Tibial nerve (tissue), 4 donors: ENCODE measurements at regions not wholly inside any gene's neighbourhood (a gene's known extent, or its start where the extent isn't known, plus 50 kb on each side); places are given as distances from the start of the nearest gene placed in this dataset.

ENCODE experiments used
- DNase-seq, 2 donors: peaks; one replicate each; pipeline ENCODE4 v3.0.0-alpha.2; 2019; ENCODE audit warnings: low spot score in 2 of 2
- H3K27ac ChIP-seq, 4 donors: fragments of 200-600 bp; sonication (generic) in 3 of 4; one replicate each; pipeline ENCODE4 v1.5.1; 2017 to 2019; ENCODE audit warnings: mild to moderate bottlenecking in 1 of 4
- H3K27me3 ChIP-seq, 2 donors: fragments of 200-600 bp; sonication (generic) in 1 of 2; one replicate each; pipeline versions ENCODE4 v1.5.1 to v1.6.0; 2017 to 2019
- H3K36me3 ChIP-seq, 3 donors: fragments of 200-600 bp; sonication (generic); one replicate each; pipeline ENCODE4 v1.5.1; 2018 to 2019
- H3K4me1 ChIP-seq, 4 donors: fragments of 200-600 bp; sonication (generic) in 3 of 4; one replicate each; pipeline ENCODE4 v1.5.1; 2017 to 2019
- H3K4me3 ChIP-seq, 4 donors: fragments of 200-600 bp; sonication (generic) in 3 of 4; one replicate each; pipeline ENCODE4 v1.5.1; 2017 to 2019; ENCODE audit warnings: mild to moderate bottlenecking in 1 of 4, moderate library complexity in 1 of 4
- H3K9me3 ChIP-seq, 4 donors: fragments of 200-600 bp; sonication (generic) in 3 of 4; one replicate each; pipeline ENCODE4 v1.5.1; 2017 to 2019
- EP300 ChIP-seq, 2 donors: sonication (generic); formaldehyde crosslinking; IDR thresholded peaks; one replicate each; pipeline ENCODE4 v1.6.1; 2017; ENCODE audit warnings: antibody characterized with exemption in 2 of 2, mild to moderate bottlenecking in 1 of 2
- POLR2A ChIP-seq, 2 donors: fragments of 450-650 bp; IDR thresholded peaks; one replicate each; pipeline ENCODE4 v1.6.1; 2017; ENCODE audit warnings: antibody characterized with exemption in 2 of 2, mild to moderate bottlenecking in 2 of 2, moderate library complexity in 2 of 2
- WGBS, 2 donors: methylation state at CpG; one replicate each; pipeline ENCODE4 v1.1.5; 2018; 5-methylcytosine and 5-hydroxymethylcytosine counted together
- TF ChIP-seq, protein P1 (sequence below), 5 experiments: fragments of 200-600 bp in 3 of 5; fragments of 450-650 bp in 2 of 5; sonication (generic) in 3 of 5; IDR thresholded peaks; one replicate each; pipeline ENCODE4 v1.5.1; 2016 to 2019; ENCODE audit warnings: antibody characterized with exemption in 5 of 5, mild to moderate bottlenecking in 3 of 5, moderate library complexity in 2 of 5

DNA sequence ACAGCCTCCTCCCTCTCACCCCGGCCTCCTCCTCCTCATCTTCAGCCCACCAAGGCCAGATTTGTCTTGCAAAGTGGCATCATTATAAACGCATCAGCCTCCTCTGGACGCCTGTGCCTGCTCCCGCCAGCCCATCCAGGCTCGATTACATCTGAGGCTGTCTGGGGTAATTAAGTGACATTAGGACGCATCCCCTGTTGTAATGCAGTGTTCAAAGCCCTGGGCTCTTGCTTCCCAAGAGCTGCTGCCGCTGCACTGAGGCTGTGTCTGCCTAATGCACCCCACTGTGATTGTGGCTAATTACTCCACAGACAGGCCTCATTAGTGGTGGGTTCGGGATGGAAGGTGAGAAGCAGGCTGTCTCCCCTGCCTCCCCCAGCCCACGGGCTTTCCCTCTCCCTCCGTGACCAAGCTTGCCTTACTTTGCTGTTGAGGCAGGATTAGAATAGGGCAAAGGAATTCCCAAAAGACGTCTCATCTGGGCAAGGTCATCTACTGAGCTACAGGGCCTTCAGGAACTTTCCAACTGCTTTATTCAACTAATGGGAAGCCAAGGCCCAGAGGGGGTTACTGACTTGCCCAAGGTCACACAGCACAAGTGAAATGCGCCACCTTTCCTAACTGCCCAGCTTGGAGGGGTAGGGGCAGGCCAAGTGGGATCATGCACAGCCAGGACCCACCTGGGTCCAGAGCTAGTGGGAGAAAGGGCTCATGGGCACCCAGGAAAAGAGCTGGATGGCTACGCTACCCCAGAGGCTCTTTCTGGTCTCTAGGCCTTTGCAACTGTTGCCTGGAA, 66.2 kb upstream of the PCBD1 start:
- Histone ChIP-seq H3K4me1 (no peaks in the 10 kb centered on the region), H3K9me3 (no peaks in the 10 kb centered on the region), H3K36me3 (no peaks in the 10 kb centered on the region), H3K27ac (no peak overlapping the region), H3K4me3 (no peak overlapping the region), H3K27me3 (no peaks in the 10 kb centered on the region)
- no peak for DNase-seq
- WGBS, 2 donors = 57 to 58% methylated on average over 13 of the region's 13 CpGs
- no peak for TF ChIP-seq EP300 (IDR thresholded peaks at IDR 0.05)
- TF ChIP-seq, protein P1, sequence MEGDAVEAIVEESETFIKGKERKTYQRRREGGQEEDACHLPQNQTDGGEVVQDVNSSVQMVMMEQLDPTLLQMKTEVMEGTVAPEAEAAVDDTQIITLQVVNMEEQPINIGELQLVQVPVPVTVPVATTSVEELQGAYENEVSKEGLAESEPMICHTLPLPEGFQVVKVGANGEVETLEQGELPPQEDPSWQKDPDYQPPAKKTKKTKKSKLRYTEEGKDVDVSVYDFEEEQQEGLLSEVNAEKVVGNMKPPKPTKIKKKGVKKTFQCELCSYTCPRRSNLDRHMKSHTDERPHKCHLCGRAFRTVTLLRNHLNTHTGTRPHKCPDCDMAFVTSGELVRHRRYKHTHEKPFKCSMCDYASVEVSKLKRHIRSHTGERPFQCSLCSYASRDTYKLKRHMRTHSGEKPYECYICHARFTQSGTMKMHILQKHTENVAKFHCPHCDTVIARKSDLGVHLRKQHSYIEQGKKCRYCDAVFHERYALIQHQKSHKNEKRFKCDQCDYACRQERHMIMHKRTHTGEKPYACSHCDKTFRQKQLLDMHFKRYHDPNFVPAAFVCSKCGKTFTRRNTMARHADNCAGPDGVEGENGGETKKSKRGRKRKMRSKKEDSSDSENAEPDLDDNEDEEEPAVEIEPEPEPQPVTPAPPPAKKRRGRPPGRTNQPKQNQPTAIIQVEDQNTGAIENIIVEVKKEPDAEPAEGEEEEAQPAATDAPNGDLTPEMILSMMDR (IDR thresholded peaks at IDR 0.05) = no peak
- no peak for TF ChIP-seq POLR2A (IDR thresholded peaks at IDR 0.05)

GRCh38 chr10:70956029-70956759, 67.8 kb upstream of the PCBD1 start:
- no peaks in the 10 kb centered on the region for H3K9me3 ChIP-seq

GRCh38 chr10:70958396-70958795, 70.0 kb upstream of the PCBD1 start:
- no peaks in the 10 kb centered on the region for H3K4me1 ChIP-seq
- WGBS, 2 donors = 85 to 90% methylated on average over 3 of the region's 3 CpGs
- no peak for DNase-seq
- no peak overlapping the region for H3K27ac ChIP-seq
- TF ChIP-seq EP300 (IDR thresholded peaks at IDR 0.05) = no peak
- TF ChIP-seq, protein P1 (IDR thresholded peaks at IDR 0.05) = no peak
- no peak for TF ChIP-seq POLR2A (IDR thresholded peaks at IDR 0.05)
- no peak overlapping the region for H3K4me3 ChIP-seq
- no peaks in the 10 kb centered on the region for H3K9me3 ChIP-seq
- no peaks in the 10 kb centered on the region for H3K36me3 ChIP-seq
- no peaks in the 10 kb centered on the region for H3K27me3 ChIP-seq

More at GRCh38 chr10:70956029-70956759, 67.8 kb upstream of the PCBD1 start:
- H3K27ac ChIP-seq = no peak overlapping the region
- H3K36me3 ChIP-seq = no peaks in the 10 kb centered on the region
- no peaks in the 10 kb centered on the region for H3K4me1 ChIP-seq
- WGBS, 2 donors = 65 to 66% methylated on average over 7 of the region's 7 CpGs
- no peaks in the 10 kb centered on the region for H3K27me3 ChIP-seq
- H3K4me3 ChIP-seq = no peak overlapping the region
- no peak for TF ChIP-seq EP300 (IDR thresholded peaks at IDR 0.05)
- TF ChIP-seq, protein P1 (IDR thresholded peaks at IDR 0.05) = no peak
- no peak for TF ChIP-seq POLR2A (IDR thresholded peaks at IDR 0.05)
- no peak for DNase-seq

GRCh38 chr10:70960316-70960715, 72.0 kb upstream of the PCBD1 start:
- 93% methylated on average over 2 of the region's 2 CpGs for WGBS, 2 donors
- no peaks in the 10 kb centered on the region for H3K27me3 ChIP-seq
- no peak for DNase-seq
- H3K4me1 ChIP-seq = no peaks in the 10 kb centered on the region
- H3K4me3 ChIP-seq = no peak overlapping the region
- no peaks in the 10 kb centered on the region for H3K36me3 ChIP-seq
- TF ChIP-seq POLR2A (IDR thresholded peaks at IDR 0.05) (no peak), EP300 (IDR thresholded peaks at IDR 0.05) (no peak)
- TF ChIP-seq, protein P1 (IDR thresholded peaks at IDR 0.05) = no peak
- H3K27ac ChIP-seq = no peak overlapping the region
- no peaks in the 10 kb centered on the region for H3K9me3 ChIP-seq
